Activated CD4-positive, alpha-beta T cell treated with anti-CD3 and anti-CD28 coated beads for 24 hours (primary cell): ENCODE measurements at regions not wholly inside any gene's neighbourhood (a gene's known extent, or its start where the extent isn't known, plus 50 kb on each side); places are given as distances from the start of the nearest gene placed in this dataset.
A peak's percentile ranks its signal among the peaks of the same experiment; 100 is the strongest.
"Not testable (repeated sequence)": the region's sequence is repeated elsewhere in the genome, so short reads cannot be mapped to it uniquely, and the experiment has no call there.

Source experiments
- DNase-seq, 2 donors: peaks; one replicate each; pipeline ENCODE4 v3.0.0-alpha.2; 2020; ENCODE audit warnings: low read depth in 2 of 2

GRCh38 chr7:142469696-142470543 lies 212.1 kb upstream of the PRSS58 start:
- no peak for DNase-seq

DNA sequence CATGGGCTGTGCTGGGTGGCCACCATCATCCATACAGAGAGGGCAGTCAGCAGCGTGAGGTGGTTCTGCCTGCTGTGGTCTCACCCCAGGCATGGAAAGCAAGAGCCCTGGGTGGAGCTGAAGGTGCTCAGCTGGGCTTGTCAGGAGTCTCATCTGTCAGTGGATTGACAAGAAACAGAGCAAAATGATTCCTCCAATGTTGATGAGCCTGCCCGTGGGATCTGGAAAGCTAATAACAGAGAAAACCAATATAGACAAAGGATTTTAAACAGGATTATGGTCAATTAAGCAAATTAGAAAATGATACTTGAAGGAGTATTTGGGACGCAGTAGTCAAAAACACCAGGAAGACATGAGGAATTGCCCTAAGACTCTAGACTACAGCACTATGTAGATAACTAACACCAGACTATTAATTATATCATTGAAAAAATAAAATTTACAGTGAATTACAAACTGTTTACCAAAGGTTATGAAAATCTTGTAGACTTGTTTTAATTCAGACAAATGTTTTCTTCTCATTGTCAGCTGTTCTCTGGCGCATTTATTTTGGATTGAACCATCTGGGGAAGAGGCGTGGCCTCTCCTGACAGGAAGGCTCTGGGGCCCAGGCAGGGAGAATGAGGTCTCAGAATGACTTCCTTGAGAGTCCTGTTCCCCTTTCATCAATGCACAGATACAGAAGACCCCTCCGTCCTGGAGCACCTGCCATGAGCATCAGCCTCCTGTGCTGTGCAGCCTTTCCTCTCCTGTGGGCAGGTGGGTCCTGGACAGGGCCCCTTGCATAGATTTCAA lies 211.2 kb upstream of the PRSS58 start:
- no peak for DNase-seq

GRCh38 chr7:142467056-142467655 lies 209.3 kb upstream of the PRSS58 start:
- DNase-seq = not testable (repeated sequence)

- DNase-seq = peak in 1 of 2 donors; percentile 18
Measured at GRCh38 chr7:142463401-142463850, 205.6 kb upstream of the PRSS58 start.

DNA sequence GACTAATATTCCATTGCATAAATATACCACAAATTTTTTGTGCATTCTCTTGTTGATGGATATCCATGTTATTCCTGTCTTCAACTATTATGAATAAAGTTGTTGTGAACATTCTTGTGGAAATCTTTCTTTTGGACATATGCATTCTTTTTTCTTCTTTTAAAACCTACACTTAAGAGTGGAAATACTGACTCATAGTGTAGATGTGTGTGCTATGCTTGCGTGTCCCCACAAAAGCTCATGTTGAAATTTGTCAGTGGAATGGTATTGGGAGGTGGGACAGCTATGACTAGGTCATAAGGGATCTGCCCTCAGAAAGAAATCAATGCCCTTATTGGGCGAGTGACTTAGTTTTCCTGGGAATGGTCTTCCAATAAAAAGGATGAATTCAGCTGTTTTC lies 203.6 kb upstream of the PRSS58 start:
- no peak for DNase-seq

DNA sequence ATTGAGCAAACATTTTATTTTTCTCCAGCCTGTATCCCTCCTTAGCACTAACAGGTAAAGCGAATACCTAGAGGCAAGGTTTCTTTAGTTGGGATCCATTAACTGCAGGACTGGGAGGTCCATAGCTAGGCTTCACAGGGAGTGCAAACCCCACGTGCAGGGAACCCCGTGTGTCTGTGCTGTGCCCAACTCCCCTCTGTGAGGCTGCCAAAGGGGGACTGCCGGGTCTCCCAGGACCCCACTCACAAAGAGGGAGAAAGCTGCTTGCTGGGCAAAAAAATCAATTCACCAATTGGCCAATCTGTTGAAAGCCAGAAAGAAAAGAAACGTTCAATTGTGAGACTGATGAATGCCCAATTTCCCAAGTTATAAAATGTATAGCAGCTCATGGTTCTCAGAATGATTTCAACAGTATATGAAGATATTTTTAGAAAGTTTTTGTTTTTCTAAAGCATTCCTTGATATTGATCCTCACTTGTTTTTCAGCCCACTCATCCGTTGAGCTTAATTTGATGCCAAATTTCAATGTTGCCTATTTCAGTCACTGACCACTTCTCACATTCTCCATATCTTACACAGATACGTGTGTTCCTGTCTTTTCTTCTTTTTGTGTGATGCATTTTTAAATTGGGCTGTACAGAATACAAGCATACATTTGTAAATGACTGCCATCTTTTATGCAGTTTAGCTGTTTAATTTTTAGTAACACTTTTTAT lies 202.7 kb upstream of the PRSS58 start:
- no peak for DNase-seq

GRCh38 chr7:142459551-142459963 lies 201.7 kb upstream of the PRSS58 start:
- no peak for DNase-seq

GRCh38 chr7:142457146-142457703 lies 199.4 kb upstream of the PRSS58 start:
- DNase-seq = no peak

DNA sequence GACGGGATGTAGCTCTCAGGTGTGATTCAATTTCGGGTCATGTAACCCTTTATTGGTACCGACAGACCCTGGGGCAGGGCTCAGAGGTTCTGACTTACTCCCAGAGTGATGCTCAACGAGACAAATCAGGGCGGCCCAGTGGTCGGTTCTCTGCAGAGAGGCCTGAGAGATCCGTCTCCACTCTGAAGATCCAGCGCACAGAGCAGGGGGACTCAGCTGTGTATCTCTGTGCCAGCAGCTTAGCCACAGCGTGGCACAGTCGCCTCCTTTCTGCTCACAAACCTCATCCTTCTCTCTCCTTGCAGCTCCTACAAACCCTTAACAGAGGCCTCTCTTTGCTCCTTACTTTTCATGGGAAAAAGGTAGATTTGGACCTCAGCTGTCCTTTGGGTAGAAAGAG lies 197.5 kb upstream of the PRSS58 start:
- DNase-seq = no peak

GRCh38 chr7:142454862-142455261 lies 197.0 kb upstream of the PRSS58 start:
- no peak for DNase-seq

- DNase-seq = no peak
Measured at GRCh38 chr7:142452791-142453190, 194.9 kb upstream of the PRSS58 start.

GRCh38 chr7:142451817-142452216 lies 194.0 kb upstream of the PRSS58 start:
- DNase-seq = no peak

GRCh38 chr7:142451296-142451695 lies 193.4 kb upstream of the PRSS58 start:
- no peak for DNase-seq

- DNase-seq = no peak
Measured at GRCh38 chr7:142450695-142451094, 192.8 kb upstream of the PRSS58 start.

DNA sequence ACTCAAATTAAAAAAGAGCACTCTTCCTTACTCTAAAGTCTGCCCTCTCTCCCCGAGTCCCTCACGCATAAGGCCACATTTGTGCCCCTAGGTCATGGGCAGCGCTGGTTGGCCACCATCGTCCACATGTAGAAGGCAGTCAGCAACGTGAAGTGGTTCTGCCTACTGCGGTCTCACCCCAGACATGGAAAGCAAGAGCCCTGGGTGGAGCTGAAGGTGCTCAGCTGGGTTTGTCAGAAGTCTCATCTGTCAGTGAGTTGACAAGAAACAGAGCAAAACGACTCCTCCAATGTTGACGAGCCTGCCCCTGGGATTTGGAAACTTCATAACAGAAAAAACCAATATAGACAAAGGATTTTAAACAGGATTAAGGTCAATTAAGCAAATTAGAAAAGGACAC lies 192.3 kb upstream of the PRSS58 start:
- no peak for DNase-seq

GRCh38 chr7:142448857-142449256 lies 191.0 kb upstream of the PRSS58 start:
- DNase-seq = not testable (repeated sequence)

GRCh38 chr7:142447762-142448161 lies 189.9 kb upstream of the PRSS58 start:
- DNase-seq = no peak

DNA sequence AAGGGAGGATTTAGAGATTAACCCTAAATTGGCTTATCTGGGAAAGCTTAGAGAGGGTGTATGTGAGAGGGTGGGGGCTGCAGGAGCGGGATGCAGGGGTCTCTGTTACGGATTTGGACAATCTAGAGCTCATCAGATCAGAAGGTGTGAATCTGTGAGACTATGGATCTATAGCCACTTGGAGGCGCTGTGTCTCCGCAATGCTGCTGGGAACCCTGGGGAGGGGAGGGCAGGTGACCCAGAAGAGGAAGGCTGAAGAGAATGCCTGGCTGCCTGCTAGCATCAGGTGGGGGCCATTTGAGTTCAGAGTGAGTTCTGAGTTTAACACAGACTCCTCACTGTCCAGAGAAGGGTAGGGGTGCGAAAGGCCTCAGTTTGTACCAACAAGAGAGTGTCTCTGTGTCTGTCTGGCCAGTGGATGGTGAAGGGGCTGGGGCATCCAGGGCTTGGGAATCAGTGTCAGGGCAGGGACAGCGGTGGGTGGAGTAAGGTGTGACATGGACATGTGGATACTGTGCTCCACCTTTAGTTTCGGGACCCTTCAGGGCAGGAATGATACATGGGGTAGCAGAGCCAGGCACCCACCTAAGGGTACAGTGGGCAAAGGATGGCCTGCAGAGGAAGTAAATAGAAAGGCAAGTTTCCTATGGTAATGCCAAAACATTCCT lies 187.3 kb upstream of the PRSS58 start:
- DNase-seq = no peak

- no peak for DNase-seq
Measured at GRCh38 chr7:142443216-142444010, 185.6 kb upstream of the PRSS58 start.

DNA sequence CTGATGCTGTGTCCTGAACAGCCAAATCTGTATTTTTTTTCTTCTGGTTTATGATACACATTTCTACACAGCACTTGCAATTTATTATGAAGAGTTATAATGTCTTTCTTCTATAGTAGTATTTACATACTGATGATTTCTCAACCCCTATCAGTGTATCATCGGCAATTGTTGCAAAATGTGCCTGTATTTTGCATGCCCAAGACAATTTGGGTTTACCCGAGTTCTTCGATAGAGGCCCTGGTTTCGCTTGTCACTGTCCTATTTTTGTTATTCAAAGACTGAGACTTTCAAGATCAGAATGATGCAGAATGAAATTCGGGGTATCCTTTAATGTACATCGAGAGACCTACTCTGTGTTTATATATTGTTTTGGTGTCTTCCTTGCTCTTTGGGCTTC lies 184.5 kb upstream of the PRSS58 start:
- DNase-seq = no peak
